Right lobe of liver (tissue), 6 donors: ENCODE measurements at regions not wholly inside any gene's neighbourhood (a gene's known extent, or its start where the extent isn't known, plus 50 kb on each side); places are given as distances from the start of the nearest gene placed in this dataset.

Experiments
- ATAC-seq, 4 donors: fragments of 200-7000 bp; cut with Tn5 transposase; one replicate each; pipeline ENCODE4 v1.9.1; 2020; ENCODE audit warnings: mild to moderate bottlenecking in 4 of 4, moderate library complexity in 4 of 4
- DNase-seq, 3 donors: peaks; one replicate each; pipeline ENCODE4 v3.0.0-alpha.2; 2020
- H3K27ac ChIP-seq, 3 donors: fragments of 200-600 bp; one replicate each; pipeline ENCODE4 v1.8.0; 2022
- H3K27me3 ChIP-seq, 2 donors: fragments of 200-600 bp; one replicate each; pipeline ENCODE4 v1.8.0; 2022
- H3K36me3 ChIP-seq, 4 donors: fragments of 200-600 bp; sonication (generic) in 1 of 4; one replicate each; pipeline versions ENCODE4 v1.5.1 to v1.8.0; 2017 to 2022; ENCODE audit warnings: control low read depth in 1 of 4
- H3K4me1 ChIP-seq, 4 donors: fragments of 200-600 bp; sonication (generic) in 1 of 4; one replicate each; pipeline versions ENCODE4 v1.5.1 to v1.8.0; 2017 to 2022; ENCODE audit warnings: control low read depth in 1 of 4
- H3K4me3 ChIP-seq, 3 donors: fragments of 200-600 bp; one replicate each; pipeline ENCODE4 v1.8.0; 2022
- H3K9me3 ChIP-seq, 4 donors: fragments of 200-600 bp; sonication (generic) in 1 of 4; one replicate each; pipeline versions ENCODE4 v1.5.1 to v1.8.0; 2017 to 2022; ENCODE audit warnings: control low read depth in 1 of 4
- CTCF ChIP-seq, 4 donors: fragments of 200-600 bp in 3 of 4; fragments of 450-650 bp in 1 of 4; IDR thresholded peaks; one replicate each; pipeline versions ENCODE4 v1.5.1 to v1.8.0; 2016 to 2022; ENCODE audit warnings: antibody characterized with exemption in 4 of 4, mild to moderate bottlenecking in 2 of 4
- POLR2A ChIP-seq: fragments of 450-650 bp; IDR thresholded peaks from one replicate; pipeline ENCODE4 v1.6.1; 2017; ENCODE audit warnings: antibody characterized with exemption, mild to moderate bottlenecking
- WGBS: methylation state at CpG from one replicate; pipeline ENCODE4 v1.1.6; 2018; ENCODE audit warnings: low coverage, low lambda C conversion rate; ENCODE audit not compliant: insufficient coverage; ENCODE audit errors: missing lambda C conversion rate; 5-methylcytosine and 5-hydroxymethylcytosine counted together
- intact Hi-C, 2 donors: fragments of 100-400 bp; cut with DNase I; formaldehyde crosslinking; loops; one replicate each; pipeline versions ENCODE4 v1.11.2 to v1.14.1; 2022
- donor health status: DM: no; HTN: yes; CAD: no.
- donor health status: DM: no; HTN: no; CAD: no.
- donor health status: DM: no; HTN: no; CAD: no.
- donor health status: DM: no; HTN: yes; CAD: no.
- donor health status: DM: no; HTN: yes; CAD: no.

GRCh38 chr9:86839522-86839921 lies 107.8 kb downstream of the GAS1 start:
- DNase-seq (no peak), ATAC-seq (no peak)
- H3K4me1 ChIP-seq = no peaks in the 10 kb centered on the region
- no peak for TF ChIP-seq POLR2A
- TF ChIP-seq CTCF (IDR thresholded peaks at IDR 0.05) = no peak
- 67% methylated on average over 3 of the region's 3 CpGs for WGBS
- H3K36me3 ChIP-seq = no peaks in the 10 kb centered on the region
- no peaks in the 10 kb centered on the region for H3K27me3 ChIP-seq
- no peak overlapping the region for H3K27ac ChIP-seq
- H3K4me3 ChIP-seq = no peak overlapping the region
- intact Hi-C loops = no loop called here
- no peaks in the 10 kb centered on the region for H3K9me3 ChIP-seq

- Histone ChIP-seq H3K9me3 (no peaks in the 10 kb centered on the region), H3K27me3 (no peaks in the 10 kb centered on the region), H3K4me3 (no peak overlapping the region), H3K36me3 (no peaks in the 10 kb centered on the region), H3K27ac (no peak overlapping the region), H3K4me1 (no peaks in the 10 kb centered on the region)
- TF ChIP-seq POLR2A (no peak), CTCF (IDR thresholded peaks at IDR 0.05) (no peak)
- ATAC-seq = no peak
- no peak for DNase-seq
- WGBS = 76% methylated on average over 17 of the region's 17 CpGs
- intact Hi-C loops = no loop called here
Observed at GRCh38 chr9:86838519-86839497, 108.5 kb downstream of the GAS1 start.

GRCh38 chr9:86837345-86837744 lies 110.0 kb downstream of the GAS1 start:
- no peaks in the 10 kb centered on the region for H3K9me3 ChIP-seq
- DNase-seq = no peak
- no peak overlapping the region for H3K4me3 ChIP-seq
- intact Hi-C loops = no loop called here
- no peaks in the 10 kb centered on the region for H3K27me3 ChIP-seq
- 61% methylated on average over 2 of the region's 4 CpGs for WGBS
- H3K4me1 ChIP-seq = no peaks in the 10 kb centered on the region
- TF ChIP-seq CTCF (IDR thresholded peaks at IDR 0.05) (no peak), POLR2A (no peak)
- H3K27ac ChIP-seq = no peak overlapping the region
- no peaks in the 10 kb centered on the region for H3K36me3 ChIP-seq
- ATAC-seq = no peak

GRCh38 chr9:86836797-86837196 lies 110.5 kb downstream of the GAS1 start:
- intact Hi-C loops = no loop called here
- no peak for TF ChIP-seq POLR2A
- TF ChIP-seq CTCF (IDR thresholded peaks at IDR 0.05) = no peak
- Histone ChIP-seq H3K4me3 (no peak overlapping the region), H3K9me3 (no peaks in the 10 kb centered on the region), H3K27me3 (no peaks in the 10 kb centered on the region), H3K27ac (no peak overlapping the region), H3K36me3 (no peaks in the 10 kb centered on the region), H3K4me1 (no peaks in the 10 kb centered on the region)
- ATAC-seq (no peak), DNase-seq (no peak)
- 78% methylated on average over 5 of the region's 5 CpGs for WGBS
